ENCODE measurements at regions not wholly inside any gene's neighbourhood (a gene's known extent, or its start where the extent isn't known, plus 50 kb on each side); places are given as distances from the start of the nearest gene placed in this dataset.

DNA sequence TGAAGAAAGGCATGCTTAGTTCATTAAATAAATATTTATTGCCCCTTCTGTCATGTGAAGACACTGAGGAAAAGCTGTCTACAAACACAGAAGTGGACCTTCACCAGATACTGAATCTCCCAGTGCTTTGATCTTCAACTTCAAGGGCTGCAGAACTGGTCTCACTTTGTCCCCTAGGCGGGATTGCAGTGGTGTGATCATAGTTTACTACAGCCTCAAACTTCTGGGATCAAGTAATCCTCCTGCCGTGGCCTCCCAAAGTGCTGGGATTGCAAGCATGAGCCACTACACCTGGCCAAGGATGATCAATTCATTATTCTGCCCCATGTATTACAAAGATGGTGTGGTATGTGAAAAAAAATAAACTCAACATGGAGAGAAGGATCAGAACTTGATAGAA lies 496.2 kb upstream of the HS3ST5 start:
- TF ChIP-seq POLR2A (IDR thresholded peaks at IDR 0.05; ENCODE audit: borderline replicate concordance, extremely low read depth, insufficient read depth, insufficient read length) = no peak
- TF ChIP-seq, protein P1, sequence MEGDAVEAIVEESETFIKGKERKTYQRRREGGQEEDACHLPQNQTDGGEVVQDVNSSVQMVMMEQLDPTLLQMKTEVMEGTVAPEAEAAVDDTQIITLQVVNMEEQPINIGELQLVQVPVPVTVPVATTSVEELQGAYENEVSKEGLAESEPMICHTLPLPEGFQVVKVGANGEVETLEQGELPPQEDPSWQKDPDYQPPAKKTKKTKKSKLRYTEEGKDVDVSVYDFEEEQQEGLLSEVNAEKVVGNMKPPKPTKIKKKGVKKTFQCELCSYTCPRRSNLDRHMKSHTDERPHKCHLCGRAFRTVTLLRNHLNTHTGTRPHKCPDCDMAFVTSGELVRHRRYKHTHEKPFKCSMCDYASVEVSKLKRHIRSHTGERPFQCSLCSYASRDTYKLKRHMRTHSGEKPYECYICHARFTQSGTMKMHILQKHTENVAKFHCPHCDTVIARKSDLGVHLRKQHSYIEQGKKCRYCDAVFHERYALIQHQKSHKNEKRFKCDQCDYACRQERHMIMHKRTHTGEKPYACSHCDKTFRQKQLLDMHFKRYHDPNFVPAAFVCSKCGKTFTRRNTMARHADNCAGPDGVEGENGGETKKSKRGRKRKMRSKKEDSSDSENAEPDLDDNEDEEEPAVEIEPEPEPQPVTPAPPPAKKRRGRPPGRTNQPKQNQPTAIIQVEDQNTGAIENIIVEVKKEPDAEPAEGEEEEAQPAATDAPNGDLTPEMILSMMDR (IDR thresholded peaks at IDR 0.05 in 2 of 3, conservative IDR thresholded peaks at IDR 0.05 in 1 of 3; ENCODE audit: borderline replicate concordance in 1 of 3, insufficient read depth in 1 of 3, low read depth in 2 of 3, low read length in 2 of 3) = no peak
- no peak for TF ChIP-seq POLR2AphosphoS5 (IDR thresholded peaks at IDR 0.05; ENCODE audit: low read depth, low read length)
- TF ChIP-seq SP1 (IDR thresholded peaks at IDR 0.05; ENCODE audit: low read depth) = no peak
